ENCODE measurements at regions not wholly inside any gene's neighbourhood (a gene's known extent, or its start where the extent isn't known, plus 50 kb on each side); places are given as distances from the start of the nearest gene placed in this dataset.
"Not testable (repeated sequence)": the region's sequence is repeated elsewhere in the genome, so short reads cannot be mapped to it uniquely, and the experiment has no call there.

DNA sequence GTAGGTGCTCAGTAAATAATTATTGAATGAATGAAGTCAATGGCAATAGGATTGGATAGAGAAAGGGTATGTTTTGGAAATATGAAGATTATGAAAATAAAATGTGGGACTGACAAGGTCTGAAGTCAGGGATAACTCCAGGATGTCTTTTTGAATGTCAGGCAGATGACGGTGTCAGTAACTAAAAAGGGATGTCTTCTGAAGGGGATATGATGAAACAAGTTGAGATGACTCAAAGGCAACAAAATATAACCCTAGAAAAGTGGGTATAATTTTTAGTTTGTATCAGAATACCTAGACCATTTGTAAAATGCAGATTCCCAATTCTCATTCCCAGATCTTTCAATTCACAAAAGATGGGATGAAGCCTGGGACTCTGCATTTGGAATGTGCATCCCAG lies 257.3 kb upstream of the SGK1 start:
- Histone ChIP-seq H4K20me1 (ENCODE audit: insufficient read depth) (no peaks in the 10 kb centered on the region), H3K27ac (no peak overlapping the region), H3F3A (ENCODE audit: insufficient read depth, low read depth) (no peaks in the 10 kb centered on the region), H3K4me3 (no peak overlapping the region), H3K36me3 (ENCODE audit: low read depth) (no peaks in the 10 kb centered on the region), H3K79me2 (ENCODE audit: low read depth) (no peaks in the 10 kb centered on the region), H3K9me2 (ENCODE audit: insufficient read depth) (no peaks in the 10 kb centered on the region), H3K9me3 (ENCODE audit: insufficient read depth, low read depth) (no peaks in the 10 kb centered on the region), H3K27me3 (ENCODE audit: insufficient read depth, low read depth) (no peaks in the 10 kb centered on the region), H3K4me1 (replicated peaks; ENCODE audit: insufficient read depth) (no peaks in the 10 kb centered on the region), H2AFZ (no peak overlapping the region), H3K4me2 (no peak overlapping the region)
- intact Hi-C loops (cut with micrococcal nuclease; ENCODE audit: unreplicated experiment): no loop called here
- TF ChIP-seq, protein P1, sequence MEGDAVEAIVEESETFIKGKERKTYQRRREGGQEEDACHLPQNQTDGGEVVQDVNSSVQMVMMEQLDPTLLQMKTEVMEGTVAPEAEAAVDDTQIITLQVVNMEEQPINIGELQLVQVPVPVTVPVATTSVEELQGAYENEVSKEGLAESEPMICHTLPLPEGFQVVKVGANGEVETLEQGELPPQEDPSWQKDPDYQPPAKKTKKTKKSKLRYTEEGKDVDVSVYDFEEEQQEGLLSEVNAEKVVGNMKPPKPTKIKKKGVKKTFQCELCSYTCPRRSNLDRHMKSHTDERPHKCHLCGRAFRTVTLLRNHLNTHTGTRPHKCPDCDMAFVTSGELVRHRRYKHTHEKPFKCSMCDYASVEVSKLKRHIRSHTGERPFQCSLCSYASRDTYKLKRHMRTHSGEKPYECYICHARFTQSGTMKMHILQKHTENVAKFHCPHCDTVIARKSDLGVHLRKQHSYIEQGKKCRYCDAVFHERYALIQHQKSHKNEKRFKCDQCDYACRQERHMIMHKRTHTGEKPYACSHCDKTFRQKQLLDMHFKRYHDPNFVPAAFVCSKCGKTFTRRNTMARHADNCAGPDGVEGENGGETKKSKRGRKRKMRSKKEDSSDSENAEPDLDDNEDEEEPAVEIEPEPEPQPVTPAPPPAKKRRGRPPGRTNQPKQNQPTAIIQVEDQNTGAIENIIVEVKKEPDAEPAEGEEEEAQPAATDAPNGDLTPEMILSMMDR (conservative IDR thresholded peaks at IDR 0.05): no peak
- TF ChIP-seq EZH2 (IDR thresholded peaks at IDR 0.05; ENCODE audit: low read depth): no peak
- no peak for DNase-seq
- POLR2A ChIA-PET (ENCODE audit: unreplicated experiment): interaction anchor here (0.6 kb wide), 1 partner anchor 82 kb away, joined by 3 read pairs; no protein-coding TSS in a partner anchor
- BruUV-seq (replicated peaks): no TSS peak
- CTCF ChIA-PET: no interaction called here

DNA sequence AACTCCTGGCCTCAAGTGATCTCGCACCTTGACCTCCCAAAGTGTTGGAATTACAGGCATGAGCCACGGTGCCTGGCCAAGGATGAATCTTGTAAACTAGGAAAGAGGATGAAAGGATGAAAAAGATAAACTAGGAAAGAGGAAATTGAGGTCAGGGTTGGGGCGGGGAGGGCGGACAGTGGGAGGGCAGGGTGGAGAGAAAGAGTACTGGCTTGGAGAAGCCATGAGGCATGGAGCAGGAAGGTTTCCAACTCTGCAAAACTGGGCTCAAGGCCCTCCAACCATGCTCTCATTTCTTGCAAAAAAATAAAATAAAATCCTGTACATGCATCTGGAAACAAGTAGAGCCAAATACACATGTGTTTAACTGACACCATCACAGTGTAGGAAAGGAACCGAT lies 256.6 kb upstream of the SGK1 start:
- Histone ChIP-seq H3K27me3 (ENCODE audit: insufficient read depth, low read depth) (no peaks in the 10 kb centered on the region), H3K79me2 (ENCODE audit: low read depth) (no peaks in the 10 kb centered on the region), H3K4me3 (no peak overlapping the region), H3K4me1 (replicated peaks; ENCODE audit: insufficient read depth) (no peaks in the 10 kb centered on the region), H3K27ac (no peak overlapping the region), H3K36me3 (ENCODE audit: low read depth) (no peaks in the 10 kb centered on the region), H3K9me3 (ENCODE audit: insufficient read depth, low read depth) (no peaks in the 10 kb centered on the region), H3K4me2 (no peak overlapping the region), H3F3A (ENCODE audit: insufficient read depth, low read depth) (no peaks in the 10 kb centered on the region), H3K9me2 (ENCODE audit: insufficient read depth) (no peaks in the 10 kb centered on the region), H4K20me1 (ENCODE audit: insufficient read depth) (no peaks in the 10 kb centered on the region), H2AFZ (no peak overlapping the region)
- no peak for DNase-seq
- intact Hi-C loops (cut with micrococcal nuclease; ENCODE audit: unreplicated experiment): no loop called here
- ChIA-PET POLR2A (ENCODE audit: unreplicated experiment) (no interaction called here), CTCF (no interaction called here)
- BruUV-seq (replicated peaks): no TSS peak
- TF ChIP-seq EZH2 (IDR thresholded peaks at IDR 0.05; ENCODE audit: low read depth): no peak
- TF ChIP-seq, protein P1 (conservative IDR thresholded peaks at IDR 0.05): no peak

DNA sequence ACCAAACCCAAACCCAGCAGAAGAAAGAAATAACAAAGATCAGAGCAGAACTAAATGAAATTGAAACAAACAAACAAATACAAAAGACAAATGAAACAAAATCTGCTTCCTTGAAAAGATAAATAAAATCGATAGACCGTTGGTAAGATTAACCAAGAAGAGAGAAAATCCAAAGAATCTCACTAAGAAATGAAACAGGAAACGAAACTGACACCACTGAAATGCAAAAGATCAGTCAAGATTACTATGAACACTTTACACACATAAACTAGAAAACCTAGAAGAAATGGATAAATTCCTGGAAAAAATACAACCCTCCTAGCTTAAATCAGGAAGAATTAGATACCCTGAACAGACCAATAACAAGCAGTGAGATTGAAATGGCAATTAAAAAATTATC lies 252.1 kb upstream of the SGK1 start:
- intact Hi-C loops (cut with micrococcal nuclease; ENCODE audit: unreplicated experiment); CTCF ChIA-PET; BruUV-seq (replicated peaks): not testable (repeated sequence)

DNA sequence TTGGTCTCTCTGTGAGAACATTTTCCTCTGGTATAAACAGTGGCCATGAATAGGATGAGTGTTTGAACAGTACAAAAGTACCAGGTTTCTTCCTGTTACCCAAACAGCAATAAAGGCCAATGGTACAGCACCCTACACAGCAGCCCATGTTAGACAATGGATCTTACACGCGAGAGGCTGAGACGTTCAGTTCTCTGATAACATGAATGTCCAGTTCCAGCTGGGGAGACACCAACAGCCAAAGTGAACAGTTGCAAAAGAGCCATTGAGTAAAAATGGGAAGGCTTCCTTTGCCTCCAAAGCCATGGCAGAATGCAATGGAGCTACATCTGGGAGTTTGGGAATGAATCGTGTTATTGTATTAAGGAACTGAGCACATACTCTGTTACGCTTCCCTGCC lies 246.8 kb upstream of the SGK1 start:
- peaks cover 3% of the 10 kb centered on the region; the same call in 1 of the 2 replicates for H3K9me2 ChIP-seq (ENCODE audit: insufficient read depth)
- H2AFZ ChIP-seq: no peak overlapping the region
- POLR2A ChIA-PET (ENCODE audit: unreplicated experiment): no interaction called here
- DNase-seq: no peak
- H3K4me2 ChIP-seq: no peak overlapping the region
- intact Hi-C loops (cut with micrococcal nuclease; ENCODE audit: unreplicated experiment): no loop called here
- CTCF ChIA-PET: no interaction called here
- no peaks in the 10 kb centered on the region for H3K9me3 ChIP-seq (ENCODE audit: insufficient read depth, low read depth)
- no TSS peak for BruUV-seq (replicated peaks)
- no peaks in the 10 kb centered on the region for H3K79me2 ChIP-seq (ENCODE audit: low read depth)
- TF ChIP-seq, protein P1 (conservative IDR thresholded peaks at IDR 0.05): no peak
- TF ChIP-seq EZH2 (IDR thresholded peaks at IDR 0.05; ENCODE audit: low read depth): no peak
- H3K27ac ChIP-seq: no peak overlapping the region
- H4K20me1 ChIP-seq (ENCODE audit: insufficient read depth): no peaks in the 10 kb centered on the region
- H3K36me3 ChIP-seq (ENCODE audit: low read depth): no peaks in the 10 kb centered on the region
- H3K4me3 ChIP-seq: no peak overlapping the region
- no peaks in the 10 kb centered on the region for H3K27me3 ChIP-seq (ENCODE audit: insufficient read depth, low read depth)
- no peaks in the 10 kb centered on the region for H3F3A ChIP-seq (ENCODE audit: insufficient read depth, low read depth)
- no peaks in the 10 kb centered on the region for H3K4me1 ChIP-seq (replicated peaks; ENCODE audit: insufficient read depth)

More for the DNA sequence above, 252.1 kb upstream of the SGK1 start:
- H3K4me1 ChIP-seq (replicated peaks; ENCODE audit: insufficient read depth); H3K9me2 ChIP-seq (ENCODE audit: insufficient read depth); H3K4me2 ChIP-seq; DNase-seq; POLR2A ChIA-PET (ENCODE audit: unreplicated experiment); H3K27me3 ChIP-seq (ENCODE audit: insufficient read depth, low read depth); H2AFZ ChIP-seq; H3K4me3 ChIP-seq; H4K20me1 ChIP-seq (ENCODE audit: insufficient read depth); H3K9me3 ChIP-seq (ENCODE audit: insufficient read depth, low read depth); H3K36me3 ChIP-seq (ENCODE audit: low read depth); H3K79me2 ChIP-seq (ENCODE audit: low read depth); H3F3A ChIP-seq (ENCODE audit: insufficient read depth, low read depth); H3K27ac ChIP-seq: not testable (repeated sequence)
